HEK293 (cell line): ENCODE measurements at regions not wholly inside any gene's neighbourhood (a gene's known extent, or its start where the extent isn't known, plus 50 kb on each side); places are given as distances from the start of the nearest gene placed in this dataset.

ENCODE experiments used
- CTCF ChIP-seq: fragments of 450-650 bp; formaldehyde crosslinking; IDR thresholded peaks from 2 replicates; pipeline ENCODE4 v1.5.1; 2016; ENCODE audit warnings: missing biosample characterization, missing genetic modification characterization
- FEZF1 ChIP-seq: fragments of 450-650 bp; formaldehyde crosslinking; IDR thresholded peaks from 2 replicates; pipeline ENCODE4 v1.5.1; 2016; ENCODE audit warnings: missing biosample characterization, missing genetic modification characterization
- GLI4 ChIP-seq: fragments of 450-650 bp; formaldehyde crosslinking; IDR thresholded peaks from 2 replicates; pipeline ENCODE4 v1.5.1; 2016; ENCODE audit warnings: missing biosample characterization, missing genetic modification characterization
- HOXA7 ChIP-seq: sonication (generic); formaldehyde crosslinking; IDR thresholded peaks from 2 replicates; pipeline ENCODE4 v1.8.1; 2022; ENCODE audit warnings: missing genetic modification reagents, borderline replicate concordance
- REST ChIP-seq: fragments of 450-650 bp; formaldehyde crosslinking; IDR thresholded peaks from 2 replicates; pipeline ENCODE4 v1.5.1; 2016; ENCODE audit warnings: missing biosample characterization, missing genetic modification characterization
- TSHZ1 ChIP-seq: fragments of 450-650 bp; formaldehyde crosslinking; IDR thresholded peaks from 2 replicates; pipeline ENCODE4 v1.5.1; 2016; ENCODE audit warnings: missing biosample characterization, missing genetic modification characterization, borderline replicate concordance
- YY1 ChIP-seq: fragments of 450-650 bp; formaldehyde crosslinking; IDR thresholded peaks from 2 replicates; pipeline ENCODE4 v1.5.1; 2018; ENCODE audit warnings: missing biosample characterization, missing genetic modification characterization
- ZBTB7A ChIP-seq: fragments of 450-650 bp; formaldehyde crosslinking; IDR thresholded peaks from 2 replicates; pipeline ENCODE4 v1.5.1; 2016; ENCODE audit warnings: low read depth, missing biosample characterization, missing genetic modification characterization
- ZNF24 ChIP-seq: fragments of 450-650 bp; formaldehyde crosslinking; IDR thresholded peaks from 2 replicates; pipeline ENCODE4 v1.5.1; 2016; ENCODE audit warnings: missing biosample characterization, missing genetic modification characterization
- ZNF423 ChIP-seq: fragments of 450-650 bp; formaldehyde crosslinking; IDR thresholded peaks from 2 replicates; pipeline ENCODE4 v1.5.1; 2016; ENCODE audit warnings: missing biosample characterization, missing genetic modification characterization
- ZNF513 ChIP-seq: fragments of 450-650 bp; IDR thresholded peaks from 2 replicates; pipeline ENCODE4 v1.5.1; 2018; ENCODE audit warnings: missing biosample characterization, missing genetic modification characterization
- ZNF777 ChIP-seq: fragments of 450-650 bp; formaldehyde crosslinking; IDR thresholded peaks from 2 replicates; pipeline ENCODE4 v1.5.1; 2017; ENCODE audit warnings: missing biosample characterization, missing genetic modification characterization, borderline replicate concordance
- TF ChIP-seq, protein P1 (sequence below): fragments of 450-650 bp; formaldehyde crosslinking; IDR thresholded peaks from 2 replicates; pipeline ENCODE4 v1.5.1; 2016; ENCODE audit warnings: missing biosample characterization, missing genetic modification characterization
- TF ChIP-seq, protein P2 (sequence below): fragments of 450-650 bp; formaldehyde crosslinking; IDR thresholded peaks from 2 replicates; pipeline ENCODE4 v1.5.1; 2016; ENCODE audit warnings: missing biosample characterization, missing genetic modification characterization

DNA sequence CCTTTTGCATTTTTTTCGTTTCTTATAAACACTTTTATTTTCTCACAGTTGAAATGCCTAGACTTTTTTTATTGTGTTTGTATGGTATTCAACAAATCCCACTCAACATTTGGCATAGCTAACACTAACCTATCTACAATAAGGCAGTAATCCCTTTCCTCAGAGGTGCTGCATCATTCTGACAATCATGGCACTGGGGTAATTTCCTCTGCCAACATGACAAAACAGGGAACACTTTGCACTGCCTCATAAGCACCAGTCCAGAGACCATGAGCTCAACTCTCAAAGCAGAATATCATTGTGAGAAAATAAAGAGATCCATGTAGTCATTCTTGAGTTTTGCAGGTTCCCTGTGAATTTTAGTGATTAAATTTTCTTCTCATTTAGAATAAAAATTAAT, 183.8 kb upstream of the INTU start:
- TF ChIP-seq ZNF423 (tag by site-specific recombination) (no peak), CTCF (tag by site-specific recombination) (no peak), ZNF24 (no peak), GLI4 (tag by site-specific recombination) (no peak), REST (no peak), HOXA7 (CRISPR knock-in tag) (no peak), ZNF513 (tag by site-specific recombination) (no peak), TSHZ1 (tag by site-specific recombination) (no peak), YY1 (tag by site-specific recombination) (no peak), ZNF777 (tag by site-specific recombination) (no peak), FEZF1 (no peak), ZBTB7A (tag by site-specific recombination) (no peak)
- TF ChIP-seq, protein P1, sequence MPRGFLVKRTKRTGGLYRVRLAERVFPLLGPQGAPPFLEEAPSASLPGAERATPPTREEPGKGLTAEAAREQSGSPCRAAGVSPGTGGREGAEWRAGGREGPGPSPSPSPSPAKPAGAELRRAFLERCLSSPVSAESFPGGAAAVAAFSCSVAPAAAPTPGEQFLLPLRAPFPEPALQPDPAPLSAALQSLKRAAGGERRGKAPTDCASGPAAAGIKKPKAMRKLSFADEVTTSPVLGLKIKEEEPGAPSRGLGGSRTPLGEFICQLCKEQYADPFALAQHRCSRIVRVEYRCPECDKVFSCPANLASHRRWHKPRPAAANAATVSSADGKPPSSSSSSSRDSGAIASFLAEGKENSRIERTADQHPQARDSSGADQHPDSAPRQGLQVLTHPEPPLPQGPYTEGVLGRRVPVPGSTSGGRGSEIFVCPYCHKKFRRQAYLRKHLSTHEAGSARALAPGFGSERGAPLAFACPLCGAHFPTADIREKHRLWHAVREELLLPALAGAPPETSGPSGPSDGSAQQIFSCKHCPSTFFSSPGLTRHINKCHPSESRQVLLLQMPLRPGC (tag by site-specific recombination): no peak
- TF ChIP-seq, protein P2, sequence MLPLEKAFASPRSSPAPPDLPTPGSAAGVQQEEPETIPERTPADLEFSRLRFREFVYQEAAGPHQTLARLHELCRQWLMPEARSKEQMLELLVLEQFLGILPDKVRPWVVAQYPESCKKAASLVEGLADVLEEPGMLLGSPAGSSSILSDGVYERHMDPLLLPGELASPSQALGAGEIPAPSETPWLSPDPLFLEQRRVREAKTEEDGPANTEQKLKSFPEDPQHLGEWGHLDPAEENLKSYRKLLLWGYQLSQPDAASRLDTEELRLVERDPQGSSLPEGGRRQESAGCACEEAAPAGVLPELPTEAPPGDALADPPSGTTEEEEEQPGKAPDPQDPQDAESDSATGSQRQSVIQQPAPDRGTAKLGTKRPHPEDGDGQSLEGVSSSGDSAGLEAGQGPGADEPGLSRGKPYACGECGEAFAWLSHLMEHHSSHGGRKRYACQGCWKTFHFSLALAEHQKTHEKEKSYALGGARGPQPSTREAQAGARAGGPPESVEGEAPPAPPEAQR (tag by site-specific recombination): no peak
